ENCODE measurements at regions not wholly inside any gene's neighbourhood (a gene's known extent, or its start where the extent isn't known, plus 50 kb on each side); places are given as distances from the start of the nearest gene placed in this dataset.

- TF ChIP-seq GATA2 (CRISPR knock-in tag; IDR thresholded peaks at IDR 0.05), result no peak
- no peak for TF ChIP-seq MAX (IDR thresholded peaks at IDR 0.05; ENCODE audit: low read depth)
- no peak for TF ChIP-seq TAF1 (IDR thresholded peaks at IDR 0.05; ENCODE audit: borderline replicate concordance, low read depth, low read length)
- TF ChIP-seq TEAD4 (IDR thresholded peaks at IDR 0.05; ENCODE audit: borderline replicate concordance, insufficient read depth), result no peak
- no peak for TF ChIP-seq EP300 (IDR thresholded peaks at IDR 0.05; ENCODE audit: borderline replicate concordance in 1 of 2, low read depth in 1 of 2, low read length in 1 of 2)
- no peak for TF ChIP-seq RCOR1 (IDR thresholded peaks at IDR 0.05; ENCODE audit: low read length)
- TF ChIP-seq USF2 (IDR thresholded peaks at IDR 0.05; ENCODE audit: borderline replicate concordance, low read depth, low read length), result no peak
- no peak for TF ChIP-seq CTCF (IDR thresholded peaks at IDR 0.05)
- no peak for TF ChIP-seq JUND (IDR thresholded peaks at IDR 0.05)
- no peak for TF ChIP-seq MXI1 (IDR thresholded peaks at IDR 0.05; ENCODE audit: low read depth, low read length)
- no peak for TF ChIP-seq NFIC (IDR thresholded peaks at IDR 0.05; ENCODE audit: borderline replicate concordance)
- no peak for TF ChIP-seq POLR2AphosphoS5 (IDR thresholded peaks at IDR 0.05; ENCODE audit: low read depth, low read length)
- TF ChIP-seq RFX5 (IDR thresholded peaks at IDR 0.05; ENCODE audit: low read length), result no peak
Measured at GRCh38 chr21:21673959-21674358, 675.8 kb downstream of the NCAM2 start.

Measured in SK-N-SH (cell line).